Activated CD8-positive, alpha-beta memory T cell treated with anti-CD3 and anti-CD28 coated beads, Interleukin-2, amount 50 U/mL, for 48 hours (primary cell): ENCODE measurements at regions not wholly inside any gene's neighbourhood (a gene's known extent, or its start where the extent isn't known, plus 50 kb on each side); places are given as distances from the start of the nearest gene placed in this dataset.
"Not testable (repeated sequence)": the region's sequence is repeated elsewhere in the genome, so short reads cannot be mapped to it uniquely, and the experiment has no call there.

Experiments used
- DNase-seq: peaks from one replicate; pipeline ENCODE4 v3.0.0-alpha.2; 2020

- no peak for DNase-seq
Measured at GRCh38 chr15:93811305-93811704, 420.1 kb upstream of the MCTP2 start.

GRCh38 chr15:93809516-93809915, 421.8 kb upstream of the MCTP2 start:
- no peak for DNase-seq

GRCh38 chr15:93803421-93804152, 427.8 kb upstream of the MCTP2 start:
- DNase-seq = no peak

- no peak for DNase-seq
Measured at GRCh38 chr15:93801206-93801605, 430.2 kb upstream of the MCTP2 start.

GRCh38 chr15:93800805-93801204, 430.6 kb upstream of the MCTP2 start:
- no peak for DNase-seq

GRCh38 chr15:93789441-93789840, 441.9 kb upstream of the MCTP2 start:
- DNase-seq = no peak

GRCh38 chr15:93780073-93780472, 451.3 kb upstream of the MCTP2 start:
- no peak for DNase-seq

GRCh38 chr15:93779341-93779740, 452.0 kb upstream of the MCTP2 start:
- no peak for DNase-seq

- no peak for DNase-seq
Measured at GRCh38 chr15:93771196-93772030, 459.9 kb upstream of the MCTP2 start.

GRCh38 chr15:93770788-93771187, 460.6 kb upstream of the MCTP2 start:
- DNase-seq = no peak

- DNase-seq = no peak
Measured at GRCh38 chr15:93762036-93762435, 469.3 kb upstream of the MCTP2 start.

- DNase-seq = no peak
Measured at GRCh38 chr15:93759629-93760028, 471.7 kb upstream of the MCTP2 start.

- no peak for DNase-seq
Measured at GRCh38 chr15:93758824-93759223, 472.5 kb upstream of the MCTP2 start.

GRCh38 chr15:93748710-93749109, 482.7 kb upstream of the MCTP2 start:
- DNase-seq = no peak

- not testable (repeated sequence) for DNase-seq
Measured at GRCh38 chr15:93734976-93735375, 496.4 kb upstream of the MCTP2 start.

GRCh38 chr15:93730724-93731123, 500.6 kb upstream of the MCTP2 start:
- no peak for DNase-seq

GRCh38 chr15:93722165-93722564, 509.2 kb upstream of the MCTP2 start:
- DNase-seq = no peak

- DNase-seq = no peak
Measured at GRCh38 chr15:93720607-93721006, 510.8 kb upstream of the MCTP2 start.

GRCh38 chr15:93719921-93720351, 511.4 kb upstream of the MCTP2 start:
- DNase-seq = no peak

- DNase-seq = no peak
Measured at GRCh38 chr15:93716615-93717231, 514.6 kb upstream of the MCTP2 start.

GRCh38 chr15:93709708-93710107, 521.7 kb upstream of the MCTP2 start:
- no peak for DNase-seq

- no peak for DNase-seq
Measured at GRCh38 chr15:93708724-93709445, 522.5 kb upstream of the MCTP2 start.

- no peak for DNase-seq
Measured at GRCh38 chr15:93707751-93708150, 523.6 kb upstream of the MCTP2 start.
